Psoas muscle (tissue), 7 donors: ENCODE measurements at regions not wholly inside any gene's neighbourhood (a gene's known extent, or its start where the extent isn't known, plus 50 kb on each side); places are given as distances from the start of the nearest gene placed in this dataset.
"Not testable (repeated sequence)": the region's sequence is repeated elsewhere in the genome, so short reads cannot be mapped to it uniquely, and the experiment has no call there.

ENCODE experiments used
- ATAC-seq, 4 donors: fragments of 200-7000 bp; cut with Tn5 transposase; one replicate each; pipeline ENCODE4 v1.9.1; 2020; ENCODE audit warnings: moderate library complexity in 3 of 4, mild to moderate bottlenecking in 2 of 4
- DNase-seq, 2 donors: peaks; one replicate each; pipeline ENCODE4 v3.0.0-alpha.2; 2020
- H3K27ac ChIP-seq: fragments of 200-600 bp; one replicate; pipeline ENCODE4 v1.8.0; 2022
- H3K27me3 ChIP-seq, 3 donors: fragments of 200-600 bp in 1 of 3; one replicate each; pipeline versions ENCODE4 v1.6.1 to v1.8.0; 2013 to 2022; ENCODE audit warnings: low read length in 2 of 3, mild to moderate bottlenecking in 2 of 3, moderate library complexity in 1 of 3; ENCODE audit not compliant: insufficient read depth in 3 of 3
- H3K36me3 ChIP-seq, 2 donors: fragments of 200-600 bp in 1 of 2; one replicate each; pipeline versions ENCODE4 v1.6.1 to v1.8.0; 2013 to 2022; ENCODE audit warnings: low read depth in 1 of 2, mild to moderate bottlenecking in 1 of 2, moderate library complexity in 1 of 2; ENCODE audit not compliant: insufficient read depth in 1 of 2
- H3K4me1 ChIP-seq: fragments of 200-600 bp; one replicate; pipeline ENCODE4 v1.8.0; 2022
- H3K4me3 ChIP-seq: fragments of 200-600 bp; one replicate; pipeline ENCODE4 v1.8.0; 2022; ENCODE audit warnings: mild to moderate bottlenecking
- H3K9me3 ChIP-seq: fragments of 200-600 bp; one replicate; pipeline ENCODE4 v1.8.0; 2022
- CTCF ChIP-seq: fragments of 200-600 bp; IDR thresholded peaks from one replicate; pipeline ENCODE4 v1.8.0; 2022; ENCODE audit warnings: antibody characterized with exemption
- WGBS, 3 donors: extraction: QIAGEN DNeasy Blood & Tissue Kit; methylation state at CpG; one replicate each; pipeline versions ENCODE4 v1.1.6 to v1.1.7; 2013; 5-methylcytosine and 5-hydroxymethylcytosine counted together
- intact Hi-C, 2 donors: fragments of 100-400 bp; cut with DNase I; formaldehyde crosslinking; loops; one replicate each; pipeline versions ENCODE4 v1.11.0 to v1.14.2; 2022
- donor health status: healthy with polysubstance abuse.
- donor health status: DM: no; HTN: no; CAD: no; lungs with moderate emphysema.
- donor health status: Bipolar disorder and iron deficiency.
- donor health status: healthy.
- donor health status: DM: yes; HTN: yes; CAD: no.
- donor health status: DM: no; HTN: no; CAD: no.
- donor health status: DM: yes; HTN: yes; CAD: no.

GRCh38 chr5:158049459-158049858, 190.5 kb upstream of the CLINT1 start:
- H3K27ac ChIP-seq: no peak overlapping the region
- no peaks in the 10 kb centered on the region for H3K9me3 ChIP-seq
- no peak for TF ChIP-seq CTCF
- peaks cover 0 to 1% (median 0%) of the 10 kb centered on the region in 3 donors for H3K27me3 ChIP-seq
- no peaks in the 10 kb centered on the region for H3K4me1 ChIP-seq
- intact Hi-C loops: no loop called here
- H3K36me3 ChIP-seq: no peaks in the 10 kb centered on the region
- ATAC-seq (no peak), DNase-seq (no peak)
- WGBS, 3 donors: 54 to 71% (median 61%) methylated on average over 1 of the region's 1 CpG
- no peak overlapping the region for H3K4me3 ChIP-seq

GRCh38 chr5:158045696-158046095, 186.8 kb upstream of the CLINT1 start:
- DNase-seq: no peak
- intact Hi-C loops: no loop called here
- H3K4me1 ChIP-seq: no peaks in the 10 kb centered on the region
- TF ChIP-seq CTCF: no peak
- H3K9me3 ChIP-seq: no peaks in the 10 kb centered on the region
- WGBS, 3 donors: 81 to 89% (median 85%) methylated on average over 1 of the region's 1 CpG
- H3K36me3 ChIP-seq: no peaks in the 10 kb centered on the region
- ATAC-seq: no peak
- no peaks in the 10 kb centered on the region for H3K27me3 ChIP-seq
- no peak overlapping the region for H3K4me3 ChIP-seq
- no peak overlapping the region for H3K27ac ChIP-seq

- WGBS, 3 donors: 72 to 85% (median 83%) methylated on average over 2 of the region's 2 CpGs
- intact Hi-C loops: no loop called here
- Histone ChIP-seq H3K4me3 (no peak overlapping the region), H3K36me3 (no peaks in the 10 kb centered on the region), H3K27ac (no peak overlapping the region), H3K27me3 (no peaks in the 10 kb centered on the region), H3K9me3 (no peaks in the 10 kb centered on the region), H3K4me1 (no peaks in the 10 kb centered on the region)
- DNase-seq: no peak
- no peak for TF ChIP-seq CTCF
- no peak for ATAC-seq
Measured at GRCh38 chr5:158039911-158040347, 181.0 kb upstream of the CLINT1 start.

GRCh38 chr5:158039441-158039840, 180.5 kb upstream of the CLINT1 start:
- no peaks in the 10 kb centered on the region for H3K4me1 ChIP-seq
- ATAC-seq (no peak), DNase-seq (no peak)
- no peak overlapping the region for H3K27ac ChIP-seq
- TF ChIP-seq CTCF: no peak
- 0 to 97% (median 6%) methylated on average over 1 of the region's 1 CpG for WGBS, 3 donors
- H3K36me3 ChIP-seq: no peaks in the 10 kb centered on the region
- no peak overlapping the region for H3K4me3 ChIP-seq
- intact Hi-C loops: no loop called here
- no peaks in the 10 kb centered on the region for H3K27me3 ChIP-seq
- H3K9me3 ChIP-seq: no peaks in the 10 kb centered on the region

GRCh38 chr5:158036983-158037595, 178.1 kb upstream of the CLINT1 start:
- DNase-seq, H3K4me1 ChIP-seq, H3K27me3 ChIP-seq, ATAC-seq, H3K27ac ChIP-seq, H3K4me3 ChIP-seq, intact Hi-C loops, H3K9me3 ChIP-seq, H3K36me3 ChIP-seq: not testable (repeated sequence)
- WGBS, 3 donors: 92 to 96% (median 95%) methylated on average over 24 to 31 of the region's 31 CpGs

GRCh38 chr5:158034586-158034985, 175.6 kb upstream of the CLINT1 start:
- ATAC-seq, H3K4me1 ChIP-seq, H3K36me3 ChIP-seq, H3K27ac ChIP-seq, H3K4me3 ChIP-seq, DNase-seq, H3K27me3 ChIP-seq, H3K9me3 ChIP-seq, intact Hi-C loops: not testable (repeated sequence)
- 84 to 90% (median 84%) methylated on average over 6 of the region's 6 CpGs for WGBS, 3 donors
